H1 (cell line): ENCODE measurements at regions not wholly inside any gene's neighbourhood (a gene's known extent, or its start where the extent isn't known, plus 50 kb on each side); places are given as distances from the start of the nearest gene placed in this dataset.

ENCODE experiments used
- CTCF ChIA-PET: fragments of 300-600 bp; sonication (Branson Sonifier 250); formaldehyde crosslinking; loops from one replicate; lab custom pipeline; 2021; ENCODE audit not compliant: partially characterized antibody; lab: Charles Lee
- POLR2A ChIA-PET: fragments of 300-600 bp; sonication (Branson Sonifier 250); formaldehyde crosslinking; loops from one replicate; lab custom pipeline; 2021; ENCODE audit warnings: inconsistent platforms; ENCODE audit not compliant: partially characterized antibody; lab: Charles Lee
- DNase-seq, 2 experiments: peaks; one replicate each; pipeline versions ENCODE4 v3.0.0 to v3.0.0-alpha.2; 2010 to 2022; ENCODE audit warnings: low spot score in 2 of 2, low read depth in 1 of 2, mixed read lengths in 1 of 2
- FAIRE-seq: peaks from 2 replicates; lab custom pipeline; 2011; peaks lifted over from hg19 to GRCh38; lab: Jason Lieb, UNC
- H2AFZ ChIP-seq: 2 replicates; pipeline ENCODE4 v1.8.1; 2012; ENCODE audit warnings: low read length, inconsistent platforms
- H2AK5ac ChIP-seq: 2 replicates; pipeline ENCODE4 v1.6.1; 2013; ENCODE audit warnings: low read depth, low read length
- H2BK120ac ChIP-seq: replicated peaks from 2 replicates; pipeline ENCODE3; 2013; ENCODE audit warnings: low read depth, low read length, inconsistent platforms
- H2BK12ac ChIP-seq: 2 replicates; pipeline ENCODE4 v1.6.1; 2013; ENCODE audit warnings: low read depth, low read length
- H2BK15ac ChIP-seq: 2 replicates; pipeline ENCODE4 v1.6.1; 2013; ENCODE audit warnings: low read length
- H2BK20ac ChIP-seq: 2 replicates; pipeline ENCODE4 v1.6.1; 2013; ENCODE audit warnings: low read length
- H2BK5ac ChIP-seq: 2 replicates; pipeline ENCODE4 v1.6.1; 2013; ENCODE audit warnings: low read depth, low read length
- H3K14ac ChIP-seq: 2 replicates; pipeline ENCODE4 v1.6.1; 2013; ENCODE audit warnings: inconsistent platforms; ENCODE audit not compliant: insufficient read length
- H3K18ac ChIP-seq: 2 replicates; pipeline ENCODE4 v1.6.1; 2013; ENCODE audit warnings: low read length; ENCODE audit errors: extremely low read depth
- H3K23ac ChIP-seq: 2 replicates; pipeline ENCODE4 v1.6.1; 2013; ENCODE audit warnings: inconsistent platforms; ENCODE audit not compliant: insufficient read length
- H3K23me2 ChIP-seq: 2 replicates; pipeline ENCODE4 v1.6.1; 2013; ENCODE audit warnings: low read depth, low read length
- H3K27ac ChIP-seq: 2 replicates; pipeline ENCODE4 v1.6.1; 2011; ENCODE audit warnings: low read depth, low read length, inconsistent platforms
- H3K27me3 ChIP-seq, 4 experiments: replicated peaks in 1 of 4; 1 replicate in 1 of 4; 2 replicates in 3 of 4; pipeline versions ENCODE4 v1.6.1 to v1.8.1; 2011 to 2013; ENCODE audit warnings: low read length in 3 of 4, mild to moderate bottlenecking in 3 of 4, inconsistent platforms in 2 of 4, mixed read lengths in 2 of 4, moderate library complexity in 1 of 4; ENCODE audit not compliant: control insufficient read depth in 3 of 4, insufficient read depth in 3 of 4; ENCODE audit errors: extremely low read depth in 1 of 4
- H3K36me3 ChIP-seq, 4 experiments: 2 replicates each; pipeline versions ENCODE4 v1.6.1 to v1.8.1; 2011 to 2013; ENCODE audit warnings: mild to moderate bottlenecking in 4 of 4, low read length in 3 of 4, moderate library complexity in 2 of 4, control low read depth in 1 of 4, inconsistent platforms in 1 of 4; ENCODE audit not compliant: insufficient read depth in 4 of 4, control insufficient read depth in 2 of 4
- H3K4ac ChIP-seq: replicated peaks from 2 replicates; pipeline ENCODE3; 2013; ENCODE audit warnings: low read length, low read depth, mixed read lengths, inconsistent platforms; ENCODE audit not compliant: insufficient read length
- H3K4me1 ChIP-seq, 4 experiments: replicated peaks in 1 of 4; 1 replicate in 1 of 4; 2 replicates in 3 of 4; pipeline versions ENCODE4 v1.6.1 to v1.8.1; 2011 to 2013; ENCODE audit warnings: low read length in 3 of 4, inconsistent platforms in 2 of 4, mixed read lengths in 1 of 4; ENCODE audit not compliant: insufficient read depth in 4 of 4, control insufficient read depth in 3 of 4
- H3K4me2 ChIP-seq, 2 experiments: 2 replicates each; pipeline versions ENCODE4 v1.6.1 to v1.8.1; 2011 to 2013; ENCODE audit warnings: low read depth in 2 of 2, low read length in 2 of 2, control low read depth in 1 of 2, inconsistent platforms in 1 of 2, mild to moderate bottlenecking in 1 of 2; ENCODE audit not compliant: insufficient read depth in 1 of 2
- H3K4me3 ChIP-seq, 4 experiments: fragments of 200-600, 300-600 bp in 1 of 4; sonication (generic), shearing (Covaris generic), sonication (Bioruptor Twin) in 1 of 4; 2 replicates each; pipeline versions ENCODE4 v1.5.1 to v1.8.1; 2011 to 2016; ENCODE audit warnings: low read length in 4 of 4, low read depth in 3 of 4, control low read depth in 2 of 4, inconsistent platforms in 2 of 4, mild to moderate bottlenecking in 2 of 4, mixed read lengths in 1 of 4, moderate library complexity in 1 of 4; ENCODE audit not compliant: insufficient read depth in 2 of 4; ENCODE audit errors: extremely low read depth in 1 of 4
- H3K56ac ChIP-seq: replicated peaks from 2 replicates; pipeline ENCODE3; 2013; ENCODE audit warnings: low read depth, mild to moderate bottlenecking, mixed read lengths, low read length, inconsistent platforms; ENCODE audit not compliant: insufficient read length
- H3K79me1 ChIP-seq: 2 replicates; pipeline ENCODE4 v1.6.1; 2013; ENCODE audit warnings: low read depth, low read length, control low read depth
- H3K79me2 ChIP-seq, 2 experiments: 2 replicates each; pipeline versions ENCODE4 v1.6.1 to v1.8.1; 2012 to 2013; ENCODE audit warnings: low read length in 2 of 2, mild to moderate bottlenecking in 2 of 2, inconsistent platforms in 1 of 2; ENCODE audit not compliant: insufficient read depth in 2 of 2, control insufficient read depth in 1 of 2
- H3K9ac ChIP-seq, 4 experiments: replicated peaks in 1 of 4; 1 replicate in 1 of 4; 2 replicates in 3 of 4; pipeline versions ENCODE4 v1.6.1 to v1.8.1; 2011 to 2013; ENCODE audit warnings: low read depth in 3 of 4, low read length in 3 of 4, control low read depth in 2 of 4, mild to moderate bottlenecking in 2 of 4, moderate library complexity in 2 of 4, inconsistent platforms in 1 of 4; ENCODE audit errors: extremely low read depth in 1 of 4
- H3K9me3 ChIP-seq, 2 experiments: 2 replicates each; pipeline versions ENCODE4 v1.6.1 to v1.8.1; 2012 to 2013; ENCODE audit warnings: mild to moderate bottlenecking in 2 of 2, moderate library complexity in 2 of 2, control low read depth in 1 of 2, inconsistent platforms in 1 of 2, low read depth in 1 of 2, low read length in 1 of 2, mixed read lengths in 1 of 2; ENCODE audit not compliant: insufficient read depth in 2 of 2
- H4K20me1 ChIP-seq, 2 experiments: replicated peaks in 1 of 2; 2 replicates each; pipeline versions ENCODE3 to v1.8.1; 2011 to 2013; ENCODE audit warnings: inconsistent platforms in 2 of 2, low read length in 2 of 2, mild to moderate bottlenecking in 1 of 2; ENCODE audit not compliant: insufficient read depth in 2 of 2, control insufficient read depth in 1 of 2
- H4K5ac ChIP-seq: 2 replicates; pipeline ENCODE4 v1.6.1; 2013; ENCODE audit warnings: low read length, low read depth, mixed read lengths, inconsistent platforms; ENCODE audit not compliant: insufficient read length
- H4K8ac ChIP-seq: 2 replicates; pipeline ENCODE4 v1.8.0; 2013; ENCODE audit warnings: mild to moderate bottlenecking, moderate library complexity, low read length, inconsistent platforms; ENCODE audit not compliant: insufficient read depth; ENCODE audit errors: extremely low read depth
- H4K91ac ChIP-seq: replicated peaks from 2 replicates; pipeline ENCODE3; 2013; ENCODE audit warnings: low read length, mixed read lengths, inconsistent platforms; ENCODE audit not compliant: insufficient read length
- BACH1 ChIP-seq: IDR thresholded peaks from 2 replicates; pipeline ENCODE4 v1.6.1; 2012; ENCODE audit warnings: low read length, improper control_type of control experiment
- CBX5 ChIP-seq: fragments of 300-800, 300-1000 bp; sonication (generic); IDR thresholded peaks from 2 replicates; pipeline ENCODE4 v1.7.1; 2016; ENCODE audit warnings: antibody characterized with exemption, low read length, low read depth
- JUN ChIP-seq: IDR thresholded peaks from 2 replicates; pipeline ENCODE4 v1.6.1; 2011; ENCODE audit warnings: low read depth, mild to moderate bottlenecking, improper control_type of control experiment, low read length
- KDM4A ChIP-seq: IDR thresholded peaks from one replicate; pipeline ENCODE4 v1.7.1; 2012; ENCODE audit warnings: low read depth, mild to moderate bottlenecking, moderate library complexity, low read length, inconsistent platforms; ENCODE audit not compliant: severe bottlenecking
- SAP30 ChIP-seq: fragments of 300-600 bp; sonication (generic); IDR thresholded peaks from 2 replicates; pipeline ENCODE4 v1.7.1; 2012; ENCODE audit warnings: low read length, moderate library complexity, mild to moderate bottlenecking, inconsistent platforms; ENCODE audit not compliant: insufficient read depth, insufficient replicate concordance
- SIN3A ChIP-seq, 2 experiments: IDR thresholded peaks in 1 of 2; conservative IDR thresholded peaks in 1 of 2; 2 replicates each; pipeline ENCODE4 v1.6.1; 2011 to 2012; ENCODE audit warnings: low read length in 2 of 2, improper control_type of control experiment in 1 of 2, low read depth in 1 of 2, mild to moderate bottlenecking in 1 of 2
- SRF ChIP-seq: IDR thresholded peaks from 2 replicates; pipeline ENCODE4 v1.6.1; 2011; ENCODE audit warnings: mild to moderate bottlenecking, low read depth, low read length, moderate library complexity
- TAF7 ChIP-seq: optimal IDR thresholded peaks from 2 replicates; pipeline ENCODE3; 2011; ENCODE audit warnings: low read depth, mild to moderate bottlenecking, inconsistent platforms, low read length, moderate library complexity, borderline replicate concordance
- WGBS, 2 experiments: shearing (Covaris generic) in 1 of 2; methylation state at CpG; one replicate each; pipeline versions ENCODE4 v1.1.6 to v1.1.7; 2013 to 2015; ENCODE audit warnings: low lambda C conversion rate in 2 of 2, mixed read lengths in 2 of 2, inconsistent platforms in 1 of 2, low coverage in 1 of 2, missing lambda C conversion rate in 1 of 2; ENCODE audit not compliant: insufficient replicate concordance in 2 of 2, insufficient coverage in 1 of 2, insufficient read length in 1 of 2; ENCODE audit errors: extremely low coverage in 1 of 2, missing lambda C conversion rate in 1 of 2; 5-methylcytosine and 5-hydroxymethylcytosine counted together

DNA sequence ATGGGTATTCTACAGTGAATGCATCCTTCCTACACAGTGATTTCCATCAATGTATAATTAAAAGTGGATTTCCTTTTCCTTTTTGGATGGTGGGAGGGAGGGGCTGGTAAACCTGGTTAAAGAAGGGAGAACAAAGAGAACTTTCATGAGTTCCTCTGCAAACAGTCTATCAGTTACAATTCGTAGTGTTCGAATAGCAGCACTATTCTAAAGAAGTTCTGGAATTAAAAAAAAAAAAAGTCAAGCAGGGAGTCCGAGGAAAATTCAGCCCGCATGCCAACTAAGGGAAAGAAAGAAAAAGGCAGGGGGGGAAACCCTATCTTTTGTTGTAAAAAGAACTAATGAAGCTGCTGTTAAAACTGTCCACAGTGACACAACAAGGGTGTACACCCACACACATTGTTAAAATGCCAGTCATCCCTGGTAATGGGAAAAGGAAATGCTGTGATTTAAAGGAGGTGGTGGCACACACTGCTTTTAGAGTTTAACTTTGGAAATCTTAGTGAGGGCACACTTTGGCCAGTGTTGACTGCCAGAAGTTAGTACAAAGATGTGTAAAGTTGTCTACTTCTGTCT, 521.2 kb downstream of the ZIC1 start:
- no peaks in the 10 kb centered on the region for H3K36me3 ChIP-seq
- H4K20me1 ChIP-seq = no peaks in the 10 kb centered on the region
- peaks cover 0 to 1% (median 0%) of the 10 kb centered on the region in 4 experiments; a peak in 1 of 7 replicates for H3K27me3 ChIP-seq
- H2AK5ac ChIP-seq = no peak overlapping the region
- H3K79me2 ChIP-seq = no peaks in the 10 kb centered on the region
- H4K8ac ChIP-seq = no peak overlapping the region
- H2BK20ac ChIP-seq = no peak overlapping the region
- no peak overlapping the region for H2BK12ac ChIP-seq
- peaks cover 0 to 16% (median 3%) of the 10 kb centered on the region in 4 experiments; a peak in 3 of 7 replicates for H3K4me1 ChIP-seq
- H3K79me1 ChIP-seq = no peaks in the 10 kb centered on the region
- H3K23me2 ChIP-seq = no peaks in the 10 kb centered on the region
- no peak overlapping the region for H3K56ac ChIP-seq
- no peak overlapping the region for H3K4ac ChIP-seq
- ChIA-PET POLR2A (interaction anchor here (0.6 kb wide), 1 partner anchor 1103 kb away, joined by 4 read pairs; no protein-coding TSS in a partner anchor), CTCF (interaction anchor here (0.6 kb wide), 2 partner anchors 155 to 1086 kb away, joined by 3 to 4 read pairs; no protein-coding TSS in a partner anchor)
- DNase-seq = no peak
- no peak overlapping the region for H3K27ac ChIP-seq
- H3K9me3 ChIP-seq = no peaks in the 10 kb centered on the region
- H3K4me2 ChIP-seq = no peak overlapping the region
- 87% methylated on average over 4 of the region's 4 CpGs; no CpG with 5 or more reads in 1 of the 2 experiments for WGBS, 2 experiments
- no peak for FAIRE-seq
- H3K9ac ChIP-seq = no peak overlapping the region
- H2BK5ac ChIP-seq = no peak overlapping the region
- no peak overlapping the region for H2BK15ac ChIP-seq
- peak overlapping the region; percentile 23; the same call in 1 of the 2 replicates for H2AFZ ChIP-seq
- H3K4me3 ChIP-seq = no peak overlapping the region
- H3K18ac ChIP-seq = no peak overlapping the region
- H4K5ac ChIP-seq = no peak overlapping the region
- no peak overlapping the region for H3K14ac ChIP-seq
- TF ChIP-seq CBX5 (no peak), SIN3A (conservative IDR thresholded peaks at IDR 0.05 in 1 of 2, IDR thresholded peaks at IDR 0.05 in 1 of 2; ENCODE audit: low read depth in 1 of 2, low read length in 2 of 2) (no peak), TAF7 (no peak), BACH1 (no peak), JUN (no peak), SRF (no peak), SAP30 (no peak), KDM4A (no peak)
- no peak overlapping the region for H3K23ac ChIP-seq
- peak overlapping the region; percentile 86 for H2BK120ac ChIP-seq
- no peak overlapping the region for H4K91ac ChIP-seq
